Ectodermal cell (in vitro differentiated cells): ENCODE measurements at regions not wholly inside any gene's neighbourhood (a gene's known extent, or its start where the extent isn't known, plus 50 kb on each side); places are given as distances from the start of the nearest gene placed in this dataset.

ENCODE experiments used
- H3K27ac ChIP-seq: 2 replicates; pipeline ENCODE4 v1.7.0; 2013; ENCODE audit warnings: mild to moderate bottlenecking, low read depth, low read length; ENCODE audit not compliant: insufficient read depth, poor library complexity, severe bottlenecking
- H3K27me3 ChIP-seq: 2 replicates; pipeline ENCODE4 v1.7.0; 2013; ENCODE audit warnings: mild to moderate bottlenecking, low read length; ENCODE audit not compliant: insufficient read depth, control insufficient read depth, poor library complexity, severe bottlenecking
- H3K36me3 ChIP-seq: one replicate; pipeline ENCODE4 v1.7.0; 2013; ENCODE audit warnings: low read length; ENCODE audit not compliant: control insufficient read depth, insufficient read depth
- H3K4me1 ChIP-seq: one replicate; pipeline ENCODE4 v1.7.0; 2013; ENCODE audit warnings: low read length; ENCODE audit not compliant: control insufficient read depth, insufficient read depth
- H3K4me3 ChIP-seq: 2 replicates; pipeline ENCODE4 v1.7.0; 2013; ENCODE audit warnings: low read depth, low read length, control low read depth; ENCODE audit not compliant: insufficient read depth
- H3K9me3 ChIP-seq: 2 replicates; pipeline ENCODE4 v1.7.0; 2013; ENCODE audit warnings: mild to moderate bottlenecking, low read length, moderate library complexity; ENCODE audit not compliant: control insufficient read depth
- WGBS, 2 experiments: methylation state at CpG; one replicate each; pipeline ENCODE4 v1.1.7; 2013; ENCODE audit warnings: missing lambda C conversion rate in 2 of 2; 5-methylcytosine and 5-hydroxymethylcytosine counted together

GRCh38 chr3:180358179-180358578, 243.8 kb upstream of the TTC14 start:
- H3K4me3 ChIP-seq, result no peak overlapping the region
- H3K27ac ChIP-seq, result no peak overlapping the region
- no peaks in the 10 kb centered on the region for H3K4me1 ChIP-seq
- H3K9me3 ChIP-seq, result no peaks in the 10 kb centered on the region
- no peaks in the 10 kb centered on the region for H3K27me3 ChIP-seq
- no peaks in the 10 kb centered on the region for H3K36me3 ChIP-seq

- no peak overlapping the region for H3K27ac ChIP-seq
- no peaks in the 10 kb centered on the region for H3K9me3 ChIP-seq
- H3K4me1 ChIP-seq, result no peaks in the 10 kb centered on the region
- H3K36me3 ChIP-seq, result no peaks in the 10 kb centered on the region
- H3K4me3 ChIP-seq, result no peak overlapping the region
- WGBS, 2 experiments, result 96 to 97% methylated on average over 3 of the region's 4 CpGs
- H3K27me3 ChIP-seq, result no peaks in the 10 kb centered on the region
Observed at GRCh38 chr3:180359061-180359952, 242.7 kb upstream of the TTC14 start.

GRCh38 chr3:180359953-180360279, 242.0 kb upstream of the TTC14 start:
- WGBS, 2 experiments, result 80 to 90% methylated on average over 1 to 2 of the region's 2 CpGs
- Histone ChIP-seq H3K27ac (no peak overlapping the region), H3K4me3 (no peak overlapping the region)

GRCh38 chr3:180362081-180362480, 239.9 kb upstream of the TTC14 start:
- Histone ChIP-seq H3K9me3 (no peaks in the 10 kb centered on the region), H3K27ac (no peak overlapping the region), H3K36me3 (no peaks in the 10 kb centered on the region), H3K4me3 (no peak overlapping the region), H3K4me1 (no peaks in the 10 kb centered on the region), H3K27me3 (no peaks in the 10 kb centered on the region)

More at GRCh38 chr3:180359953-180360279, 242.0 kb upstream of the TTC14 start:
- Histone ChIP-seq H3K4me1 (no peaks in the 10 kb centered on the region), H3K9me3 (no peaks in the 10 kb centered on the region), H3K27me3 (no peaks in the 10 kb centered on the region), H3K36me3 (no peaks in the 10 kb centered on the region)

- H3K4me1 ChIP-seq, result no peaks in the 10 kb centered on the region
- no peaks in the 10 kb centered on the region for H3K9me3 ChIP-seq
- H3K27ac ChIP-seq, result no peak overlapping the region
- no peak overlapping the region for H3K4me3 ChIP-seq
- no peaks in the 10 kb centered on the region for H3K36me3 ChIP-seq
- WGBS, 2 experiments, result 74 to 80% methylated on average over 3 of the region's 3 CpGs
- no peaks in the 10 kb centered on the region for H3K27me3 ChIP-seq
Observed at GRCh38 chr3:180375831-180376230, 226.1 kb upstream of the TTC14 start.

- 88 to 93% methylated on average over 3 to 4 of the region's 4 CpGs for WGBS, 2 experiments
Observed at GRCh38 chr3:180378496-180378895, 223.5 kb upstream of the TTC14 start.

GRCh38 chr3:180382638-180383180, 219.3 kb upstream of the TTC14 start:
- Histone ChIP-seq H3K36me3 (no peaks in the 10 kb centered on the region), H3K27me3 (no peaks in the 10 kb centered on the region), H3K4me3 (no peak overlapping the region), H3K9me3 (no peaks in the 10 kb centered on the region), H3K4me1 (no peaks in the 10 kb centered on the region), H3K27ac (no peak overlapping the region)
- 22 to 29% methylated on average over 2 of the region's 2 CpGs for WGBS, 2 experiments

More at GRCh38 chr3:180378496-180378895, 223.5 kb upstream of the TTC14 start:
- H3K27ac ChIP-seq, result no peak overlapping the region
- H3K36me3 ChIP-seq, result no peaks in the 10 kb centered on the region
- H3K9me3 ChIP-seq, result no peaks in the 10 kb centered on the region
- H3K27me3 ChIP-seq, result no peaks in the 10 kb centered on the region
- no peak overlapping the region for H3K4me3 ChIP-seq
- H3K4me1 ChIP-seq, result no peaks in the 10 kb centered on the region

GRCh38 chr3:180383332-180384020, 218.5 kb upstream of the TTC14 start:
- Histone ChIP-seq H3K36me3 (no peaks in the 10 kb centered on the region), H3K27ac (no peak overlapping the region), H3K9me3 (no peaks in the 10 kb centered on the region), H3K4me1 (no peaks in the 10 kb centered on the region), H3K27me3 (no peaks in the 10 kb centered on the region), H3K4me3 (no peak overlapping the region)
- WGBS, 2 experiments, result 94 to 96% methylated on average over 2 of the region's 2 CpGs

GRCh38 chr3:180390313-180390712, 211.7 kb upstream of the TTC14 start:
- Histone ChIP-seq H3K36me3 (no peaks in the 10 kb centered on the region), H3K27me3 (no peaks in the 10 kb centered on the region), H3K9me3 (no peaks in the 10 kb centered on the region), H3K4me3 (no peak overlapping the region), H3K27ac (no peak overlapping the region), H3K4me1 (no peaks in the 10 kb centered on the region)

GRCh38 chr3:180391001-180391400, 211.0 kb upstream of the TTC14 start:
- Histone ChIP-seq H3K27ac (no peak overlapping the region), H3K9me3 (no peaks in the 10 kb centered on the region), H3K4me3 (no peak overlapping the region), H3K36me3 (no peaks in the 10 kb centered on the region), H3K4me1 (no peaks in the 10 kb centered on the region), H3K27me3 (no peaks in the 10 kb centered on the region)
- 67 to 69% methylated on average over 1 of the region's 1 CpG for WGBS, 2 experiments
